ENCODE measurements at regions not wholly inside any gene's neighbourhood (a gene's known extent, or its start where the extent isn't known, plus 50 kb on each side); places are given as distances from the start of the nearest gene placed in this dataset.

DNA sequence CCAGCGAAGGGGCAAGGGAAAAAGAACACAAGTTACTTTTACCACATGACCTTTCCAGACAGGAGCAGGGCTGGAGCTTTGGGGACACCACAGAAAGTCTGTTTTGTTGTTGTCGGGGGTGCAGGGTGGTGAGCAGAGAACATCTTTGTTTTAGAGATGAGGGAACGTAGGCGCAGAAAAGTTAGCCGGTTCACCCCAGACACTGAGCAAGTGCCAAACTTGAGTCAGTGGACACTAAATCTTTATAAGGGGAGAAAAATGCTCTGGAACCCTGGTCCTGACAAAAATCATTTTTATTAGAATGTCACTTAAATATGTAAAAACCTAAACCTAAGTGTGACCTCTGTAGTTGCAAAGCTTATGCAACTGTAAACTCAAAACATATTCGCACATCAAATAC, 126.4 kb upstream of the GAS1 start:
- TF ChIP-seq, protein P1, sequence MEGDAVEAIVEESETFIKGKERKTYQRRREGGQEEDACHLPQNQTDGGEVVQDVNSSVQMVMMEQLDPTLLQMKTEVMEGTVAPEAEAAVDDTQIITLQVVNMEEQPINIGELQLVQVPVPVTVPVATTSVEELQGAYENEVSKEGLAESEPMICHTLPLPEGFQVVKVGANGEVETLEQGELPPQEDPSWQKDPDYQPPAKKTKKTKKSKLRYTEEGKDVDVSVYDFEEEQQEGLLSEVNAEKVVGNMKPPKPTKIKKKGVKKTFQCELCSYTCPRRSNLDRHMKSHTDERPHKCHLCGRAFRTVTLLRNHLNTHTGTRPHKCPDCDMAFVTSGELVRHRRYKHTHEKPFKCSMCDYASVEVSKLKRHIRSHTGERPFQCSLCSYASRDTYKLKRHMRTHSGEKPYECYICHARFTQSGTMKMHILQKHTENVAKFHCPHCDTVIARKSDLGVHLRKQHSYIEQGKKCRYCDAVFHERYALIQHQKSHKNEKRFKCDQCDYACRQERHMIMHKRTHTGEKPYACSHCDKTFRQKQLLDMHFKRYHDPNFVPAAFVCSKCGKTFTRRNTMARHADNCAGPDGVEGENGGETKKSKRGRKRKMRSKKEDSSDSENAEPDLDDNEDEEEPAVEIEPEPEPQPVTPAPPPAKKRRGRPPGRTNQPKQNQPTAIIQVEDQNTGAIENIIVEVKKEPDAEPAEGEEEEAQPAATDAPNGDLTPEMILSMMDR (IDR thresholded peaks at IDR 0.05) = no peak
- TF ChIP-seq EP300 (IDR thresholded peaks at IDR 0.05) = no peak

Measured in suprapubic skin (tissue), 3 donors.